ENCODE measurements at regions not wholly inside any gene's neighbourhood (a gene's known extent, or its start where the extent isn't known, plus 50 kb on each side); places are given as distances from the start of the nearest gene placed in this dataset.

DNA sequence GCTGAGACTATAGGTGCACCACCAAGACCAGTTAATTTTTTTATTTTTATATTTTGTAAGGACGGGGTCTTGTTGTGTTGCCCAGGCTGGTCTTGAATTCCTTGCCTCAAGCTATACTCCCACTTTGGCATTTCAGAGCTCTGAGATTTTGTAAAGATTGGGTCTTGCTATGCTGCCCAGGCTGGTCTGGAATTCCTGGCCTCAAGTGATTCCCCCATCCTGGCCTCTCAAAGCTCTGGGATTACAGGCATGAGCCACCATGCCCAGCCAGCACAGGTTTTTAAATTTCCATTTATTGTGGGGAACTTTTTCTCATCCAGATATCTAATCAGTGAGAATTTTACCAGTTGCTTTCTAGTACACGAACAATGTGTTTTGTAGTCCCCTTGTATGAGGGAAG is 156.1 kb upstream of the VLDLR start:
- BruUV-seq (replicated peaks) = no TSS peak
- no peaks in the 10 kb centered on the region for H3K9me1 ChIP-seq (replicated peaks; ENCODE audit: control insufficient read depth, extremely low read depth, insufficient read depth, low read length)
- POLR2A ChIA-PET = no interaction called here
- no peaks in the 10 kb centered on the region for H3K79me2 ChIP-seq (ENCODE audit: control insufficient read depth, insufficient read depth, low read length)
- no peak overlapping the region for H2AFZ ChIP-seq (ENCODE audit: low read depth, low read length)
- no peak overlapping the region for H3K27ac ChIP-seq (ENCODE audit: insufficient read depth, low read depth, low read length)
- no peak overlapping the region for H3K4me2 ChIP-seq (ENCODE audit: insufficient read depth, low read length)
- no peak for DNase-seq (ENCODE audit: low read depth, low spot score)
- FAIRE-seq = no peak
- H3K4me3 ChIP-seq (replicated peaks in 1 of 3; ENCODE audit: insufficient read depth in 1 of 3, low read depth in 1 of 3, low read length in 3 of 3) = no peak overlapping the region
- TF ChIP-seq JUN (IDR thresholded peaks at IDR 0.05; ENCODE audit: borderline replicate concordance, insufficient read depth, insufficient read length, low read depth) (no peak), POLR2A (IDR thresholded peaks at IDR 0.05; ENCODE audit: low read depth, low read length) (no peak), GATA2 (IDR thresholded peaks at IDR 0.05; ENCODE audit: insufficient read depth, insufficient read length, low read depth, low read length) (no peak), FOS (IDR thresholded peaks at IDR 0.05; ENCODE audit: borderline replicate concordance, insufficient read depth, low read length) (no peak), EZH2 (IDR thresholded peaks at IDR 0.05; ENCODE audit: borderline replicate concordance, low read depth, low read length, severe bottlenecking) (no peak), POLR2AphosphoS5 (IDR thresholded peaks at IDR 0.05; ENCODE audit: insufficient read depth, low read depth, low read length) (no peak), MYC (IDR thresholded peaks at IDR 0.05; ENCODE audit: low read depth, low read length) (no peak)
- TF ChIP-seq, protein P1, sequence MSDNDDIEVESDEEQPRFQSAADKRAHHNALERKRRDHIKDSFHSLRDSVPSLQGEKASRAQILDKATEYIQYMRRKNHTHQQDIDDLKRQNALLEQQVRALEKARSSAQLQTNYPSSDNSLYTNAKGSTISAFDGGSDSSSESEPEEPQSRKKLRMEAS (IDR thresholded peaks at IDR 0.05; ENCODE audit: insufficient read depth, insufficient read length) = no peak
- TF ChIP-seq, protein P2, sequence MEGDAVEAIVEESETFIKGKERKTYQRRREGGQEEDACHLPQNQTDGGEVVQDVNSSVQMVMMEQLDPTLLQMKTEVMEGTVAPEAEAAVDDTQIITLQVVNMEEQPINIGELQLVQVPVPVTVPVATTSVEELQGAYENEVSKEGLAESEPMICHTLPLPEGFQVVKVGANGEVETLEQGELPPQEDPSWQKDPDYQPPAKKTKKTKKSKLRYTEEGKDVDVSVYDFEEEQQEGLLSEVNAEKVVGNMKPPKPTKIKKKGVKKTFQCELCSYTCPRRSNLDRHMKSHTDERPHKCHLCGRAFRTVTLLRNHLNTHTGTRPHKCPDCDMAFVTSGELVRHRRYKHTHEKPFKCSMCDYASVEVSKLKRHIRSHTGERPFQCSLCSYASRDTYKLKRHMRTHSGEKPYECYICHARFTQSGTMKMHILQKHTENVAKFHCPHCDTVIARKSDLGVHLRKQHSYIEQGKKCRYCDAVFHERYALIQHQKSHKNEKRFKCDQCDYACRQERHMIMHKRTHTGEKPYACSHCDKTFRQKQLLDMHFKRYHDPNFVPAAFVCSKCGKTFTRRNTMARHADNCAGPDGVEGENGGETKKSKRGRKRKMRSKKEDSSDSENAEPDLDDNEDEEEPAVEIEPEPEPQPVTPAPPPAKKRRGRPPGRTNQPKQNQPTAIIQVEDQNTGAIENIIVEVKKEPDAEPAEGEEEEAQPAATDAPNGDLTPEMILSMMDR (IDR thresholded peaks at IDR 0.05; ENCODE audit: extremely low read depth in 1 of 2, insufficient read depth in 1 of 2, low read depth in 1 of 2, low read length in 2 of 2) = no peak
- no peaks in the 10 kb centered on the region for H3K9me3 ChIP-seq (replicated peaks; ENCODE audit: control insufficient read depth, insufficient read depth, low read length)
- H3K9ac ChIP-seq (replicated peaks; ENCODE audit: extremely low read depth, insufficient read depth, low read length) = no peak overlapping the region
- CTCF ChIA-PET = interaction anchor here (0.6 to 1.7 kb wide), 5 partner anchors 12 to 181 kb away, joined by 3 to 6 read pairs (median 3); no protein-coding TSS in a partner anchor
- dilution Hi-C loops (cut with MboI; ENCODE audit: extremely low pct_ligation_motif_present, low sequenced_read_pairs) (no loop called here), intact Hi-C loops (cut with micrococcal nuclease) (loop anchor here (5.0 kb wide), 2 partner anchors 107 to 338 kb away; no protein-coding TSS in a partner anchor)
- peaks cover 4% of the 10 kb centered on the region for H3K4me1 ChIP-seq (ENCODE audit: control insufficient read depth, extremely low read depth, insufficient read depth, low read length)
- peaks cover 3% of the 10 kb centered on the region in 2 experiments for H3K27me3 ChIP-seq (ENCODE audit: control insufficient read depth in 2 of 2, insufficient read depth in 2 of 2, low read length in 2 of 2)
- no peaks in the 10 kb centered on the region for H3K36me3 ChIP-seq (ENCODE audit: control insufficient read depth in 2 of 2, extremely low read depth in 1 of 2, insufficient read depth in 2 of 2, low read length in 2 of 2)
- H4K20me1 ChIP-seq (replicated peaks; ENCODE audit: control insufficient read depth, extremely low read depth, insufficient read depth, low read length) = no peaks in the 10 kb centered on the region
